GM23248 (cell line): ENCODE measurements at regions not wholly inside any gene's neighbourhood (a gene's known extent, or its start where the extent isn't known, plus 50 kb on each side); places are given as distances from the start of the nearest gene placed in this dataset.

ENCODE experiments used
- EZH2 ChIP-seq: fragments of 200-600 bp; sonication (generic); IDR thresholded peaks from 2 replicates; pipeline ENCODE4 v1.6.1; 2018; ENCODE audit warnings: antibody characterized with exemption, mild to moderate bottlenecking; ENCODE audit not compliant: insufficient read depth, poor library complexity, severe bottlenecking
- EZH2phosphoT487 ChIP-seq: fragments of 200-600 bp; sonication (generic); IDR thresholded peaks from 2 replicates; pipeline ENCODE4 v1.6.1; 2018; ENCODE audit warnings: antibody characterized with exemption, moderate library complexity, mild to moderate bottlenecking, low read depth; ENCODE audit not compliant: insufficient read depth

DNA sequence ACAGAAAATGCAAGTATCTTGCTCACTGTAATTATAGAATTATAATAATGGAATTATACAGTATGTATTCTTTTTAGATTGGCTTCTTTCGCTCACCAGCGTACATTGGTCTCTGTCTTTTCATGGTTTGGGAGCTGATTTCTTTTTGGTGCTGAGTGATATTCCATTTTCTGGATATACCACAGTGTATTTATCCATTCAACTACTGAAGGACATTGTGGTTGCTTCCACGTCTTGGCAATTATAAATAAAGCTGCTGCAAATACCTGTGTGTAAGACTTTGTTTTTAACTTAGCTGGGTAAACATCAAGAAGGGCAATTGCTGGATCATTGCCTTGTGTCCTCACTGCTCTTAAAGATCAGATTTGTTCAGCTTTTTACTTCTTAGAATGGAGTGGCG lies 55.3 kb downstream of the SEPTIN7 start:
- no peak for TF ChIP-seq EZH2
- no peak for TF ChIP-seq EZH2phosphoT487
